CD4-positive, CD25-positive, alpha-beta regulatory T cell (primary cell): ENCODE measurements at regions not wholly inside any gene's neighbourhood (a gene's known extent, or its start where the extent isn't known, plus 50 kb on each side); places are given as distances from the start of the nearest gene placed in this dataset.
"Not testable (repeated sequence)": the region's sequence is repeated elsewhere in the genome, so short reads cannot be mapped to it uniquely, and the experiment has no call there.

Source experiments
- ATAC-seq, 2 donors: fragments of 150-1000 bp; cut with Tn5 transposase; one replicate each; pipeline ENCODE4 v1.10.0; 2021; ENCODE audit warnings: low read depth in 2 of 2, moderate number of reproducible peaks in 2 of 2, moderate library complexity in 1 of 2
- DNase-seq, 3 donors: peaks; one replicate each; pipeline versions ENCODE4 v3.0.0 to v3.0.0-alpha.2; 2012 to 2022; ENCODE audit warnings: mixed read lengths in 1 of 3
- H3K27ac ChIP-seq: one replicate; pipeline ENCODE4 v1.7.0; 2013; ENCODE audit warnings: mild to moderate bottlenecking, low read length; ENCODE audit not compliant: insufficient read depth, poor library complexity, severe bottlenecking
- H3K27me3 ChIP-seq: one replicate; pipeline ENCODE4 v1.7.0; 2013; ENCODE audit warnings: low read length; ENCODE audit not compliant: control insufficient read depth, insufficient read depth
- H3K36me3 ChIP-seq: one replicate; pipeline ENCODE4 v1.7.0; 2013; ENCODE audit warnings: mild to moderate bottlenecking, low read length, moderate library complexity; ENCODE audit not compliant: control insufficient read depth, insufficient read depth
- H3K4me1 ChIP-seq: 2 replicates; pipeline ENCODE4 v1.7.0; 2013; ENCODE audit warnings: mild to moderate bottlenecking, low read length; ENCODE audit not compliant: insufficient read depth, control insufficient read depth, poor library complexity, severe bottlenecking
- H3K4me3 ChIP-seq: one replicate; pipeline ENCODE4 v1.7.0; 2013; ENCODE audit warnings: low read depth, mild to moderate bottlenecking, low read length, moderate library complexity
- H3K9me3 ChIP-seq, 2 experiments: 1 replicate in 1 of 2; 2 replicates in 1 of 2; pipeline ENCODE4 v1.7.0; 2013; ENCODE audit warnings: low read length in 2 of 2, mild to moderate bottlenecking in 1 of 2, moderate library complexity in 1 of 2; ENCODE audit not compliant: control insufficient read depth in 2 of 2
- H3K27ac Mint-ChIP-seq, 3 donors: one replicate each; pipeline ENCODE4 v1.8.0; 2020 to 2022; ENCODE audit warnings: mild to moderate bottlenecking in 3 of 3, mixed read lengths in 3 of 3, moderate library complexity in 2 of 3
- H3K27me3 Mint-ChIP-seq: one replicate; pipeline ENCODE4 v1.8.0; 2022; ENCODE audit warnings: mild to moderate bottlenecking, mixed read lengths
- H3K36me3 Mint-ChIP-seq: one replicate; pipeline ENCODE4 v1.8.0; 2020; ENCODE audit warnings: mixed read lengths
- H3K4me1 Mint-ChIP-seq, 4 donors: one replicate each; pipeline ENCODE4 v1.8.0; 2020 to 2022; ENCODE audit warnings: mixed read lengths in 4 of 4, mild to moderate bottlenecking in 1 of 4
- H3K4me3 Mint-ChIP-seq, 4 donors: one replicate each; pipeline ENCODE4 v1.8.0; 2020 to 2022; ENCODE audit warnings: mild to moderate bottlenecking in 4 of 4, mixed read lengths in 4 of 4, moderate library complexity in 3 of 4
- H3K9me3 Mint-ChIP-seq, 7 donors: one replicate each; pipeline ENCODE4 v1.8.0; 2020 to 2022; ENCODE audit warnings: mixed read lengths in 7 of 7, mild to moderate bottlenecking in 3 of 7, moderate library complexity in 2 of 7

DNA sequence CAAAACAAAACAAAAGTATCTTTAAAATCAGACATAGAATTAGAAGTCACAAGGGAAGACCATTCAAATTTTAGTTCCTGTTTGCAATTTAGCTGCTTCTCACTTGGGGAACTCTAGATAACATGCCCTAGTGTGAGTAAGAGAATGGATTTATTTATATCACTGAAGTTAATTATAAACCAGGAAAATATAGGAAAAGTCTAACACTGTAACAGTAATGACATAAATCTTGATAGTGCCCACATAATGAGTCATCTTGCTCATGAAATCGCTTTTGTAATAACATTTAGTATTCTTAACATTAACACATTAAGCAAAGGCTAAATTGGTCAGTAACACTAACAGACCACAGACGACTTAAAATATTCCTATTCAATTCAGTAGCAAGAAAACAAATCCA is 710.7 kb downstream of the STPG2 start:
- ATAC-seq (no peak), DNase-seq (no peak)
- H3K4me3 ChIP-seq = no peak overlapping the region
- H3K36me3 Mint-ChIP-seq = no peaks in the 10 kb centered on the region
- no peaks in the 10 kb centered on the region for H3K36me3 ChIP-seq
- no peak overlapping the region for H3K27ac Mint-ChIP-seq
- no peaks in the 10 kb centered on the region for H3K9me3 ChIP-seq
- H3K27me3 Mint-ChIP-seq = no peaks in the 10 kb centered on the region
- no peak overlapping the region for H3K4me3 Mint-ChIP-seq
- no peaks in the 10 kb centered on the region for H3K27me3 ChIP-seq
- no peak overlapping the region for H3K27ac ChIP-seq
- peaks cover 0 to 21% (median 7%) of the 10 kb centered on the region in 7 donors for H3K9me3 Mint-ChIP-seq
- no peaks in the 10 kb centered on the region for H3K4me1 Mint-ChIP-seq
- no peaks in the 10 kb centered on the region for H3K4me1 ChIP-seq

DNA sequence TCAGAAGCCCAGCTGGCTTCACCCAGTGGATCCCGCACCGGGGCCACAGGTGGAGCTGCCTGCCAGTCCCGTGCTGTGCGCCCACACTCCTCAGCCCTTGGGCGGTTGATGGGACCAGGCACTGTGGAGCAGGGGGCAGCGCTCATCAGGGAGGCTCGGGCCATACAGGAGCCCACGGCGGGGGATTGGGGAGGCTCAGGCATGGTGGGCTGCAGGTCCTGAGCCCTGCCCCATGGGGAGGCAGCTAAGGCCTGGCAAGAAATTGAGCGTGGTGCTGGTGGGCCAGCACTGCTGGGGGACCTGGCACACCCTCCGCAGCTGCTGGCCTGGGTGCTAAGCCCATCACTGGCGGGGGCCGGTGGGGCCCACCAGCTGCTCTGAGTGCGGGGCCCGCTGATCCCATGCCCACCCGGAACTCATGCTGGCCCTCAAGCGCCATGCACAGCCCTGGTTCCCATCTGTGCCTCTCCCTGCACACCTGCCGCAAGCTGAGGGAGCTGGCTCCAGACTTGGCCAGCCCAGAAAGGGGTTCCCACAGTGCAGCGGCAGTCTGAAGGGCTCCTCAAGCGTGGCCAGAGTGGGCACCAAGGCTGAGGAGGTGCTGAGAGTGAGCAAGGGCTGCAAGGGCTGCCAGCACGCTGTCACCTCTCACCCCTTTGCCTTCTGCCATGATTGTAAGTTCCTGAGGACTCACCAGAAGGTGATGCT is 705.1 kb downstream of the STPG2 start:
- H3K9me3 ChIP-seq, H3K4me3 Mint-ChIP-seq, H3K36me3 Mint-ChIP-seq, H3K4me1 Mint-ChIP-seq, H3K27ac ChIP-seq, H3K27me3 ChIP-seq, H3K36me3 ChIP-seq, H3K27me3 Mint-ChIP-seq, H3K27ac Mint-ChIP-seq, DNase-seq, ATAC-seq, H3K4me3 ChIP-seq, H3K4me1 ChIP-seq: not testable (repeated sequence)
- H3K9me3 Mint-ChIP-seq = peaks cover 0 to 16% (median 2%) of the 10 kb centered on the region in 7 donors

DNA sequence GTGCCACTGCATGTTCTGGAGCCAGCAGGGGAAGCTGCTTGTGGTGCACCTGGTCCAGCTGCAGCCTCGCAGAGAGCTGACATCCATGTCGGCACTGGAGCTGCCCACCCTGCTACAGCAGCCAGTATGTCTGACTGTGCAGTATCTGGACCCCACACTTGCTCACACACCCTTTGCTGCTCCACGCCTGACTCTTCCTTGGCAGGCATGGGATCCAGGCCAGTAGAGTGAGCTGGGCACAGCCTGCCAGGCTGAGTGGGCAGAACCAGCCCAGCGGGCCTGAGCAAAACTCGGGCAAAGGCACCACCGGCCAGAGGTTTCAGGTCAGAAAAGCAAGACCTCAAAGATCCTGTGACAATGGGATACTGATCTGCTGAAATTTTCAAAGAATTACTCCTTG is 690.1 kb downstream of the STPG2 start:
- Mint-ChIP-seq H3K36me3 (no peaks in the 10 kb centered on the region), H3K27ac (no peak overlapping the region), H3K4me3 (no peak overlapping the region), H3K9me3 (peaks cover 3 to 14% (median 5%) of the 10 kb centered on the region in 7 donors), H3K27me3 (no peaks in the 10 kb centered on the region), H3K4me1 (no peaks in the 10 kb centered on the region)
- Histone ChIP-seq H3K36me3 (no peaks in the 10 kb centered on the region), H3K4me3 (no peak overlapping the region), H3K9me3 (peaks cover 0 to 4% of the 10 kb centered on the region in 2 experiments), H3K4me1 (no peaks in the 10 kb centered on the region), H3K27me3 (no peaks in the 10 kb centered on the region), H3K27ac (no peak overlapping the region)
- DNase-seq = no peak
- no peak for ATAC-seq

DNA sequence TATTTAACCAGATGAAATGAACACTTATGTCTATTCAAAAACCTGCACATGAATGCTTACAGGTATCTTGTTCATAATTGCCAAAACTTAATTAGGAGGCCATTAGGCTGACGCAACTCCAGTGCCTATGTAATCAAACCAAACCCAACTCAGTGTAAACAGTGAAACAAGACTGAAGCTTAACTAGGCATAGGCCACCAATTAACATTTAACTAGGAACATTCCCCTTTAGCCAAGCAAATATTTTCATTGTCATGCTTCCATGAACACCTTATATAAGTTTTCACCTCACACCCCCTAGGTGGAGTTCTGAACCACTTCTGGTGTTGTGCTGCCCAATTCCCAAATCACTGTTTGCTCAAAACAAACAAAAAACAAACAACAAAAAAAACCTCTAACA is 686.0 kb downstream of the STPG2 start:
- ATAC-seq = no peak
- no peaks in the 10 kb centered on the region for H3K27me3 Mint-ChIP-seq

DNA sequence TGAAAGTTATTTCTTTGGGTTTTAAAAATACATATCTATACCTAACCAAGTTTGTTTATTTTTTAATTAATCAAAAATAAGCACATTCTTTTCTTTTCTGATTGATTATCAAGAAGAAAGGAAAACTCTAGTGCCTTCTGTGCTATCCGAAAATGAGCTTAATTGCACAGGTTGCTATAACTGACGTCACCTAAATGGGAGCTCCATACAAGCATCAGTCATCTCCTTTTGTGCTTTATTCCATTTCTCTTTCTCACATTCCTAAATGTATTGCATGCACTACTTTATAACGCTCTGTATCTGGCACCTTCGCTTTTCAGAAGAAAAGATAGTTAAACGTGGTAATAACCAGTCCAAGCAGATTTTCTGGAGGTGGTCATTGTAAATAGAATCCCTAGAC is 675.0 kb downstream of the STPG2 start:
- no peaks in the 10 kb centered on the region for H3K27me3 Mint-ChIP-seq
- Histone ChIP-seq H3K36me3 (no peaks in the 10 kb centered on the region), H3K4me1 (no peaks in the 10 kb centered on the region), H3K9me3 (no peaks in the 10 kb centered on the region), H3K4me3 (no peak overlapping the region), H3K27me3 (no peaks in the 10 kb centered on the region), H3K27ac (no peak overlapping the region)
- no peak for ATAC-seq
- no peak overlapping the region for H3K27ac Mint-ChIP-seq
- no peaks in the 10 kb centered on the region for H3K36me3 Mint-ChIP-seq
- no peaks in the 10 kb centered on the region for H3K4me1 Mint-ChIP-seq
- no peak overlapping the region for H3K4me3 Mint-ChIP-seq
- DNase-seq = no peak
- peaks cover 0 to 22% (median 2%) of the 10 kb centered on the region in 7 donors for H3K9me3 Mint-ChIP-seq

More for the DNA sequence above, 686.0 kb downstream of the STPG2 start:
- Mint-ChIP-seq H3K9me3 (peaks cover 0 to 15% (median 6%) of the 10 kb centered on the region in 7 donors), H3K27ac (no peak overlapping the region), H3K4me3 (no peak overlapping the region), H3K4me1 (no peaks in the 10 kb centered on the region), H3K36me3 (no peaks in the 10 kb centered on the region)
- peaks cover 0 to 4% of the 10 kb centered on the region in 2 experiments for H3K9me3 ChIP-seq
- no peaks in the 10 kb centered on the region for H3K36me3 ChIP-seq
- DNase-seq = no peak
- H3K4me3 ChIP-seq = no peak overlapping the region
- H3K4me1 ChIP-seq = no peaks in the 10 kb centered on the region
- H3K27me3 ChIP-seq = no peaks in the 10 kb centered on the region
- H3K27ac ChIP-seq = no peak overlapping the region

DNA sequence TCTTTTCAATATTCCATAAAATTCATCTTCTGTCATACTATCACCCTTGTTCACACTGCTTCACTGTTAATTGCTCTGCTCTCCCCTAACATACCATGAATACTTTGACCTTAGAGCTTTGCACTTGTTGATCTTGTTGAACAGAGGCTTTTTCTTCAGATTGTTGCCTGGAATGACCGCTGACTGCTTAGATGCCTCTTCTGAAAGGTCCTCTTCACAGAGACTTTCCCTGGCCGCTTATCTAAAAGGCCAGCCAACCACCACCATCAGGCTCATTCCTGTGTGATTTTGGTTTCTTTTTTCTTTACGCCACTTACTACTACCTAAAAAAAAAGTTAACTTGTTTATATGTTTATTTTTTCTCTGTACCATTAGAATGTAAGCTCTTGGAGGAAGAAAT is 667.7 kb downstream of the STPG2 start:
- H3K4me3 Mint-ChIP-seq = no peak overlapping the region
- no peak for DNase-seq
- H3K9me3 Mint-ChIP-seq = peaks cover 0 to 9% (median 3%) of the 10 kb centered on the region in 7 donors
- Histone ChIP-seq H3K27ac (no peak overlapping the region), H3K4me1 (no peaks in the 10 kb centered on the region), H3K36me3 (no peaks in the 10 kb centered on the region), H3K9me3 (no peaks in the 10 kb centered on the region), H3K27me3 (no peaks in the 10 kb centered on the region), H3K4me3 (no peak overlapping the region)
- no peak overlapping the region for H3K27ac Mint-ChIP-seq
- H3K4me1 Mint-ChIP-seq = no peaks in the 10 kb centered on the region
- no peaks in the 10 kb centered on the region for H3K36me3 Mint-ChIP-seq
- no peak for ATAC-seq
- H3K27me3 Mint-ChIP-seq = no peaks in the 10 kb centered on the region

DNA sequence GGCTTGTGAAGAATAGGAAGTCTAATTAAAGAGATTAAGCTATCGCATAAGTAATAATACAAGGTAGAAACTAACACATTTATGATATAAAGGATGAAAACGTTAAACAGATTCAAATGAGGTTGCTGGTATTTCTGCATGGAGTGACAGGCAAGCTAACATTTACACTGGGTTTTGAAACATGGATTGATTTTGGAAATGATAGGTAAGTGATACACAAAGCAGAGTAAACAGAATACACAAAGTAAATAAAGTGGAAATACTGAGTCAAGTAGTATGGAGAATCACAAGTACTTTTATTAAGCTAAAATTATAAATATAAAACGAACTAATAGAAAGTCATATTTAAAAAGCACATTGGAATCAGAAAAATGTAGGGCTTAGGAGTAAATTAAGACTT is 665.3 kb downstream of the STPG2 start:
- no peaks in the 10 kb centered on the region for H3K9me3 ChIP-seq
- Mint-ChIP-seq H3K4me1 (no peaks in the 10 kb centered on the region), H3K9me3 (peaks cover 0 to 7% (median 4%) of the 10 kb centered on the region in 7 donors), H3K27ac (no peak overlapping the region), H3K36me3 (no peaks in the 10 kb centered on the region), H3K4me3 (no peak overlapping the region), H3K27me3 (no peaks in the 10 kb centered on the region)
- DNase-seq = no peak
- H3K4me3 ChIP-seq = no peak overlapping the region
- no peak for ATAC-seq
- H3K4me1 ChIP-seq = no peaks in the 10 kb centered on the region
- H3K27me3 ChIP-seq = no peaks in the 10 kb centered on the region
- no peak overlapping the region for H3K27ac ChIP-seq
- H3K36me3 ChIP-seq = no peaks in the 10 kb centered on the region

DNA sequence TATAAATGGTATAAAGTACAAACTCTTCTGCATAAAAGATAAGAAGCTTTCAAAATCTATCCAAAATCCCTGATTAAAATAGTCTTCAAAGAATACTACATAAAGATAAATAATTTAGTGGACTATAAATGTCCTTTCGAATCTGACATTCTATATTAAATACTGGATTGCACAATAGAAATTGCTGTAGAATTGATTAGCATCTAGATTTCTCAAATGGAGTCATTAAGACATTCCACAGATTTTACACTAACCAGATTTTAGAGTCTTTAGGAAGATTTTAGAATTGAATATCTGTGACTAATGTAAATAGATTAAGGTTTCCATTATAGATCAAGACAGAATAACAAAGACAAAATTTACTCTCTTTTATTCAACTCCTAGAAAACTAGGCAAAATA is 663.9 kb downstream of the STPG2 start:
- no peaks in the 10 kb centered on the region for H3K4me1 ChIP-seq
- no peaks in the 10 kb centered on the region for H3K27me3 Mint-ChIP-seq
- no peaks in the 10 kb centered on the region for H3K9me3 ChIP-seq
- DNase-seq = no peak
- no peaks in the 10 kb centered on the region for H3K36me3 ChIP-seq
- no peak overlapping the region for H3K4me3 Mint-ChIP-seq
- H3K36me3 Mint-ChIP-seq = no peaks in the 10 kb centered on the region
- peaks cover 0 to 10% (median 4%) of the 10 kb centered on the region in 7 donors for H3K9me3 Mint-ChIP-seq
- no peaks in the 10 kb centered on the region for H3K27me3 ChIP-seq
- no peak overlapping the region for H3K4me3 ChIP-seq
- no peak overlapping the region for H3K27ac Mint-ChIP-seq
- no peak overlapping the region for H3K27ac ChIP-seq
- no peaks in the 10 kb centered on the region for H3K4me1 Mint-ChIP-seq
- no peak for ATAC-seq
